HG02623 (cell line): ENCODE measurements at regions not wholly inside any gene's neighbourhood (a gene's known extent, or its start where the extent isn't known, plus 50 kb on each side); places are given as distances from the start of the nearest gene placed in this dataset.
"Not testable (repeated sequence)": the region's sequence is repeated elsewhere in the genome, so short reads cannot be mapped to it uniquely, and the experiment has no call there.

Source experiments
- ATAC-seq: cut with Tn5 transposase; IDR thresholded peaks from one replicate; pipeline ENCODE4 v1.9.1; 2021; ENCODE audit warnings: moderate library complexity; ENCODE audit not compliant: unreplicated experiment

DNA sequence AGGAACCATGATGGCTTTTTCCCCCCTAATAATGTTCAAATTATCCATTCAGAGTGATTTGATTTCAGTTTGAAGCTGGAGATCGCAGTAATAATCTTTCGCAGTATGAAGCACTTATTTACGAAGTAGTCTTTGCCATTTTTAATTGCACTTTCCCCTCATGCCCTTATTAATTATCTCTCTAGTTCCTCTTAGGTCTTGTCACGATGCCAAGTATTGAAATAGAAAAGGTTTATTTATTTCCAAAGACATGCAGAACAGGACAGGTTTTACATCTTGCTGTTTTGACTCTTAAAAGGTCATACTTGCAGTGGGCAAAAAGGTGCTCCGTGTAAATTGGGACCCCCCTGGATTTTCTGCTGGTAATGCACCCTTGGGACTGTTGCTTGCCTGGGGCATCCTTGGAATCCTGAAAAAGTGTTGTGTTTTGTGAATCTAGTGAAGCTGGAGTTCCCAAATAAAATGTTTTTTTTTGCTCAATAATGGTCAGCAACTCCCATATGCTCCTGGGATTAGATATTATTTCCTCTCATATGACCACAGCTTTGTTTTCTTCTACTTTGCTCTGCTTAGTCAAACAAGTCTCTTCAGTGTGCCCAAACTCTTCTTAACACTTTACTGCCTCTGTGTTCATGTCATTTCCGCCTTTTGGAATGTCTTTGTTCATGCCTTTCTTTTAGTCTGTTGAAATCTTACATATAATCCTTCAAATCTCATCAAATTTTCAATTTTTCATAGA is 278.3 kb downstream of the TMEM38B start:
- no peak for ATAC-seq

GRCh38 chr9:105973951-105974351 is 279.6 kb downstream of the TMEM38B start:
- ATAC-seq: no peak

DNA sequence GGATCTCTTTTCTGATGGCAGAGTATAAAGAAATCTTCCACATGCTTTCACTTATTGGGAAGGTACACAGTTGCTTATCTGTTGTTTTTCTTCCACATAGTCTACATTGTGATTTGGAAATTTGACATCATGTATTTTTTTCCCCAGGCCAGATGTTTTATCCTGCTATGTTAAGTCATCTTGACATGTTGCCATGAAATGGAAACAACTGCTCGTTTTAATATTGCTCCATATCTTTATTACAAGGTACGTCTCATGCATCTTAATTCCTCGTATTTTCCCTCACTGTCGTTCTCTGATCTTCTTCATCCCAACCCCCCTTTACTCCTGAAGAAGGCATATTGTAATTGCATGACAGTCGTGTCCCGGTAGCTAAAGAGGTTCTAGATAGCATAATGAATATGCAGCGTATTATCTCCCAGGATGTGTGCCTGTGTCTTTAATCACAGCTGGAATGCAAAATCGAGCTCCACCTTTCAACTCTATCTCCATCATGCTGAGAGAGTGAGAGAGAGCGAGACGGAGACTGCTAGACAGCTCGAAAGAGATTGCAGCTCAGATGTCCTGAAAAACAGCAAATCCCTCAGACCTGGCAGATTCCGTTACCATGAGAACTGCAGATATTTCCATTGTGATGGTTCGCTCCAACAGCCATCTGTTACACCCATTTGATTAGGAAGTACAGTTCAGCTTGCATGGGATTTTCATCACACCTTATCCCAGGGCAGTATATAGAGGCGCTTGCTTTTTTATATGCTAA is 281.7 kb downstream of the TMEM38B start:
- no peak for ATAC-seq

GRCh38 chr9:105978336-105978735 is 284.0 kb downstream of the TMEM38B start:
- ATAC-seq: no peak

DNA sequence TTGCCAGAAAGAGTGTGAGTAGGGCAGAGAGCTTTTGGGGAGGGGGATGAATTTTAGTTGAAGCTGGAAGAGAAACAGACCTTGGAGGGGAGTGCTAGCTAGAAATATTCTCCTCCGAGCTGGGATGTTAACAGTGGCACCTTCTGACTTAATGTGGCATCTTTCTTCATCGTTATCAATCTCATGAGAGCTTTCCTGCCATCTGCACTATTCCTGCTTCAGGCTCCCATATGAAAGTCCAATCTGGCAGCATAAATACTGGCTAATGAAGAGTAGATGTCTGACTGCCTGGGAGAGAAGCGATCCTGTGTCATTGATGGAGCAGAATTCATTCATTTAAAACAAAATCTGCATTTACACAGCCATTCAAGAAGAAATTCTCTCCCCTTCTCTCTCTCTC is 284.5 kb downstream of the TMEM38B start:
- no peak for ATAC-seq

GRCh38 chr9:105979290-105979689 is 284.9 kb downstream of the TMEM38B start:
- no peak for ATAC-seq

GRCh38 chr9:105984714-105985113 is 290.4 kb downstream of the TMEM38B start:
- no peak for ATAC-seq

GRCh38 chr9:105993116-105993854 is 298.9 kb downstream of the TMEM38B start:
- no peak for ATAC-seq

DNA sequence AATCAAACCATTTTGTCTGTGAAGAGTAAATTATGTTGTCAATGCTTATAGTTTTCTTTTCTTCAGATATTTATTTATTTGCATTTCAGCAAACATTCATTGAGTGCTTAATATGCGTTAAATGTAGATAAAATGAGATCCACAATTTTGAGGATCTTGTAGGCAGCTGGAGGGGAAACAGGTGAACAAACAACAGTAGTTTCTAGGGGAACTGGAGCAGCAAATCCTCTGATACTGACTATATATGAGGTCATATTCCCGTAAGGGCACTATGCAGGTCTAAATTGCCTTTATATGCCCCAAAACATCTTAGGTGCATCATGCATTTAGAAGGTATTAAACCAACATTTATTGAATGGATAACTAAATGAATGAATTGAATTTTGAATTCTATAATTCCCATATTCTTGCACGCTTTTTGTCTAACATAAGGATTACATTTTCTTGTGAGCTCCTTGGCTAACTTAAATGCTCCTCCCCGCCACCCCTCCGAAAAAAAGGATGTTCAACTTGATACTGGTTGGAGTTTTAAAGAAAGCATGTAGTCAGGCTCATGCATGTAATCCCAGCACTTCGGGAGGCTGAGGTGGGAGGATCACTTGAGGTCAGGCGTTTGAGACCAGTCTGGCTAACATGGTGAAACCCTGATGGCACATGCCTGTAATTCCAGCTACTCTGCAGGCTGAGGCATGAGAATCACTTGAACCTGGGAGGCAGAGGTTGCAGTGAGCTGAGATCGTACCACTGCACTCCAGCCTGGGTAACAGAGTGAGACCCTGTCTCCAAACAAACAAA is 299.8 kb downstream of the TMEM38B start:
- no peak for ATAC-seq

DNA sequence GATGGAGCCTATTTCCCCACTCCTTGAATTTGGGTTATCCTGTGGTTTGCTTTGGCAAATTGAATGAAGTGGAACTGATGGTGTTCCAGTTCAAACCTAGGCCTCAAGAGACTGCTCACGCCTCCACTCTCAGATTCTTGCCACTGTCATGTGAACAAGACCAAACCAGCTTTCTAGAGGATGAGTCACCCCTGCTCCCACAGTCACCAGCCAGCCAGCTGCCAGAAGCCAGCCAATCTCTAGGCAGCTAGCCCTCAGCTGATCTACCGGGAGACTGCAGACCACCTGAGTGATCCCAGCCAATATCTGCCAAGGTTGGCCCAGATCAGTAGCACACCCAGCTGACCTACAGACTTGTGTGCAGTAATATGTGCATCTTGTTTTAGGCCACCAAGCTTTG is 300.6 kb downstream of the TMEM38B start:
- ATAC-seq: no peak

GRCh38 chr9:106017198-106017740 is 322.9 kb downstream of the TMEM38B start:
- no peak for ATAC-seq

- no peak for ATAC-seq
Observed at GRCh38 chr9:106019039-106019680, 324.8 kb downstream of the TMEM38B start.

- no peak for ATAC-seq
Observed at GRCh38 chr9:106019702-106020101, 325.4 kb downstream of the TMEM38B start.

- ATAC-seq: no peak
Observed at GRCh38 chr9:106020186-106020585, 325.8 kb downstream of the TMEM38B start.

DNA sequence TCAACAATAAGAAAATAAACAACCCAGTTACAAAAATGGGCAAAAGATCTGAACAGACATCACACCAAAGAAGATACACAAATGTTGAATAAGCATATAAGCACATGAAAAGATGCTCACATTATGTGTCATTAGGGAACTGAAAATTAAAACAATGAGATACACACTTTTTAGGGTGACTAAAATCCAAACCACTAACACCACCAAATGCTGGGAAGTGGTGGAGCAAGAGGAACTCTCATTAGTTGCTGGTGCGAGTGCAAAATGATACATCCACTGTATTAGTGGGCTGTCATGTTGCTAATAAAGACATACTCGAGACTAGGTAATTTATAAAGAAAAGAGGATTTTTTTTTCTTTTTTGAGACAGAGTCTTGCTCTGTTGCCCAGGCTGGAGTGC is 329.1 kb downstream of the TMEM38B start:
- no peak for ATAC-seq

DNA sequence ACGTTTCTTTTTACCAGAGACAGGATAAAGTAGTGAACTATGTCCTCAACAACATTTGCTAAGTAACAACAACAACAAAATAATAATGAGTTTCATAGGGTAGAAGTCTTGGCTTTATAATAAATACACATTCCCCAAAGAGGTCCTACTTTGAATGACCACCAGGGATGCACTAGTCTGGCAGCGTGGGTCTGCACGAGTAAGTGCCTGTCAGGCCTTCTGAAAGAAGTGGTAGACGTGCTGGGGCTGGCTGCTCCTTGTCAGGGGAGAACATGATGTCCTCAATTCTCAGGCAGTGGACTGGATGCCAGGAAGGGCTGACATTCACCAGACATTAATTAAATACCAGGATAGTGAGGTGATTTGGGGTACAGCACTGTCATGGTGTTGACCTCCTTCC is 331.1 kb downstream of the TMEM38B start:
- ATAC-seq: no peak

GRCh38 chr9:106030146-106030545 is 335.8 kb downstream of the TMEM38B start:
- ATAC-seq: not testable (repeated sequence)

- no peak for ATAC-seq
Observed at GRCh38 chr9:106032978-106033377, 338.6 kb downstream of the TMEM38B start.

DNA sequence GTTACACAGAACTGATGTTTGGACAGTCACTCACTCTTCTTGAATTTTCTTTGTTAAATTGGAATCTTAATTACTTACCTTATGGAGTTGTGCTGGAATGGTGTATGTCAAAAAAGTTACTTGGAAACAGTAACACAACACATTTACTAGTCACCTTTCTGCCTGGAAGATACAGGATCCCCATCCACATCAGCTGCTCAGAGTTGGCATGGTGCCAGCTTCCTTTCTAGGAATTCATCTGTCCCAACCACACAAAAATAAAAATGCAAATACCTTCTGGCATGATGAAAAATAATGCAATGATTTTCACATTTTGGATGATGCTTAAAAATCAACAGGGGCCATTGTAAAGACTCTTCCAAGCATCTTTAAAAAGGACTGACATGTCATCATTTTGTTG is 341.5 kb downstream of the TMEM38B start:
- ATAC-seq: no peak
